Prostate gland (tissue), 2 donors: ENCODE measurements at regions not wholly inside any gene's neighbourhood (a gene's known extent, or its start where the extent isn't known, plus 50 kb on each side); places are given as distances from the start of the nearest gene placed in this dataset.

Experiments
- DNase-seq: peaks from one replicate; pipeline ENCODE4 v3.0.0-alpha.2; 2019; ENCODE audit warnings: low spot score
- H3K27ac ChIP-seq, 2 donors: fragments of 200-600 bp; sonication (generic); 2 replicates each; pipeline ENCODE4 v1.5.1; 2017 to 2019
- H3K27me3 ChIP-seq: fragments of 200-600 bp; sonication (generic); replicated peaks from 2 replicates; pipeline ENCODE4 v1.5.1; 2019; ENCODE audit not compliant: insufficient read depth
- H3K36me3 ChIP-seq, 2 donors: fragments of 200-600 bp; sonication (generic); 1 replicate in 1 of 2; 2 replicates in 1 of 2; pipeline versions ENCODE4 v1.5.1 to v1.8.1; 2017 to 2019
- H3K4me1 ChIP-seq: fragments of 200-600 bp; sonication (generic); replicated peaks from 2 replicates; pipeline ENCODE4 v1.5.1; 2019
- H3K4me3 ChIP-seq, 2 donors: fragments of 200-600 bp; sonication (generic); 2 replicates each; pipeline ENCODE4 v1.5.1; 2017 to 2019
- H3K9me3 ChIP-seq: fragments of 200-600 bp; sonication (generic); 2 replicates; pipeline ENCODE4 v1.5.1; 2017
- CTCF ChIP-seq, 4 experiments: fragments of 200-600 bp in 2 of 4; fragments of 450-650 bp in 2 of 4; sonication (generic) in 2 of 4; IDR thresholded peaks; 1 replicate in 3 of 4; 2 replicates in 1 of 4; pipeline ENCODE4 v1.5.1; 2016 to 2019; ENCODE audit warnings: antibody characterized with exemption in 4 of 4, mild to moderate bottlenecking in 2 of 4, moderate library complexity in 2 of 4
- POLR2A ChIP-seq: fragments of 450-650 bp; IDR thresholded peaks from one replicate; pipeline ENCODE4 v1.6.1; 2016; ENCODE audit warnings: antibody characterized with exemption, mild to moderate bottlenecking
- POLR2AphosphoS5 ChIP-seq: sonication (generic); formaldehyde crosslinking; IDR thresholded peaks from one replicate; pipeline ENCODE4 v1.6.1; 2017; ENCODE audit warnings: antibody characterized with exemption
- WGBS: methylation state at CpG from one replicate; pipeline ENCODE4 v1.1.5; 2018; 5-methylcytosine and 5-hydroxymethylcytosine counted together
- intact Hi-C: fragments of 100-400 bp; cut with DNase I; formaldehyde crosslinking; loops from one replicate; pipeline ENCODE4 v1.14.2; 2022

GRCh38 chr1:30256911-30257310 is 466.5 kb downstream of the MATN1 start:
- Histone ChIP-seq H3K36me3 (no peaks in the 10 kb centered on the region), H3K4me1 (no peaks in the 10 kb centered on the region), H3K27ac (no peak overlapping the region), H3K4me3 (no peak overlapping the region), H3K9me3 (no peaks in the 10 kb centered on the region), H3K27me3 (peaks cover 4% of the 10 kb centered on the region)
- 78% methylated on average over 6 of the region's 6 CpGs for WGBS
- no peak for DNase-seq
- no peak for TF ChIP-seq POLR2AphosphoS5
- intact Hi-C loops = no loop called here

GRCh38 chr1:30255111-30255724 is 468.2 kb downstream of the MATN1 start:
- no peak for DNase-seq
- TF ChIP-seq POLR2A (no peak), POLR2AphosphoS5 (no peak), CTCF (IDR thresholded peaks at IDR 0.05) (no peak)
- peaks cover 4% of the 10 kb centered on the region for H3K27me3 ChIP-seq
- no peak overlapping the region for H3K4me3 ChIP-seq
- H3K36me3 ChIP-seq = no peaks in the 10 kb centered on the region
- H3K27ac ChIP-seq = no peak overlapping the region
- WGBS = 67% methylated on average over 5 of the region's 5 CpGs
- intact Hi-C loops = no loop called here
- no peaks in the 10 kb centered on the region for H3K9me3 ChIP-seq
- no peaks in the 10 kb centered on the region for H3K4me1 ChIP-seq

- Histone ChIP-seq H3K27me3 (peaks cover 4% of the 10 kb centered on the region), H3K4me1 (no peaks in the 10 kb centered on the region), H3K4me3 (no peak overlapping the region), H3K9me3 (no peaks in the 10 kb centered on the region), H3K27ac (no peak overlapping the region), H3K36me3 (no peaks in the 10 kb centered on the region)
- DNase-seq = no peak
- intact Hi-C loops = no loop called here
- 79% methylated on average over 8 of the region's 8 CpGs for WGBS
- no peak for TF ChIP-seq POLR2A
Observed at GRCh38 chr1:30253807-30254440, 469.5 kb downstream of the MATN1 start.

GRCh38 chr1:30253361-30253760 is 470.0 kb downstream of the MATN1 start:
- intact Hi-C loops = no loop called here
- H3K27me3 ChIP-seq = peaks cover 4% of the 10 kb centered on the region
- H3K4me1 ChIP-seq = no peaks in the 10 kb centered on the region
- WGBS = 100% methylated on average over 3 of the region's 3 CpGs
- H3K36me3 ChIP-seq = no peaks in the 10 kb centered on the region
- TF ChIP-seq POLR2AphosphoS5 (no peak), CTCF (IDR thresholded peaks at IDR 0.05) (no peak), POLR2A (no peak)
- H3K9me3 ChIP-seq = no peaks in the 10 kb centered on the region
- H3K4me3 ChIP-seq = no peak overlapping the region
- no peak overlapping the region for H3K27ac ChIP-seq
- no peak for DNase-seq

GRCh38 chr1:30250984-30251850 is 472.2 kb downstream of the MATN1 start:
- Histone ChIP-seq H3K36me3 (no peaks in the 10 kb centered on the region), H3K4me1 (no peaks in the 10 kb centered on the region), H3K27me3 (no peaks in the 10 kb centered on the region), H3K9me3 (no peaks in the 10 kb centered on the region), H3K4me3 (no peak overlapping the region), H3K27ac (no peak overlapping the region)
- WGBS = 47% methylated on average over 6 of the region's 6 CpGs
- TF ChIP-seq POLR2A (no peak), POLR2AphosphoS5 (no peak), CTCF (IDR thresholded peaks at IDR 0.05) (no peak)
- intact Hi-C loops = no loop called here
- DNase-seq = no peak
